DND-41 (cell line): ENCODE measurements at regions not wholly inside any gene's neighbourhood (a gene's known extent, or its start where the extent isn't known, plus 50 kb on each side); places are given as distances from the start of the nearest gene placed in this dataset.

ENCODE experiments used
- CTCF ChIP-seq: IDR thresholded peaks from 2 replicates; pipeline ENCODE4 v1.5.1; 2012; ENCODE audit warnings: borderline replicate concordance, low read length, moderate library complexity, mild to moderate bottlenecking; ENCODE audit not compliant: poor library complexity, severe bottlenecking; ENCODE audit errors: extremely low read depth
- EZH2 ChIP-seq: IDR thresholded peaks from 3 replicates; pipeline ENCODE4 v1.6.1; 2012; ENCODE audit warnings: borderline replicate concordance, low read depth, mild to moderate bottlenecking, moderate library complexity, low read length, inconsistent platforms; ENCODE audit not compliant: severe bottlenecking

DNA sequence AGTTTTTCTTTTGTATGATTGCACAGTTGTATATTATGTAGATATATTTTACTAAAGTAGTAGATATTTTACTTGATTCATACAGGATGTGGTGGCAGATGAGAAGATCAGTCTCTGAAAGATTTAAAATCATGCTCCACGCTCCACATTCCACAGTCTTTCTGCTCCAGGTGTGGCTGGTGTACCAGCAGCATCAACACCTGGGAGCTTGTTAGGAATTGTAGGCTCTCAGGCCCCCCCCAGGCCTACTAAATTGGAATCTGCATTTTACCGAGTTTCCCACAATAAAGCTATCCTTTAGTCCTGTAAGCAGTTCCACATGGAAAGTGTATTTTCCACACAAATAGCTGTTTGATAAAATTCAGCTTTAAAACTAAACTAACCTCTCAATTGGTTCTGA, 537.4 kb downstream of the BCKDHB start:
- TF ChIP-seq CTCF (no peak), EZH2 (no peak)
